Keratinocyte (primary cell): ENCODE measurements at regions not wholly inside any gene's neighbourhood (a gene's known extent, or its start where the extent isn't known, plus 50 kb on each side); places are given as distances from the start of the nearest gene placed in this dataset.

Experiments used
- DNase-seq: peaks from one replicate; pipeline ENCODE4 v3.0.0-alpha.2; 2011; ENCODE audit warnings: low read depth, missing footprints, low spot score
- FAIRE-seq: peaks from 2 replicates; lab custom pipeline; 2011; peaks lifted over from hg19 to GRCh38; lab: Jason Lieb, UNC
- H2AFZ ChIP-seq: 2 replicates; pipeline ENCODE4 v1.6.0; 2012; ENCODE audit warnings: low read length, control low read depth, inconsistent platforms; ENCODE audit not compliant: control insufficient read depth
- H3K27ac ChIP-seq: 2 replicates; pipeline ENCODE4 v1.5.1; 2011; ENCODE audit warnings: low read length; ENCODE audit not compliant: control insufficient read depth, insufficient read depth
- H3K27me3 ChIP-seq: 3 replicates; pipeline ENCODE4 v1.6.0; 2011; ENCODE audit warnings: low read length; ENCODE audit not compliant: control insufficient read depth, insufficient read depth; ENCODE audit errors: extremely low read depth
- H3K36me3 ChIP-seq, 2 experiments: 2 replicates in 1 of 2; 3 replicates in 1 of 2; pipeline ENCODE4 v1.5.1; 2011; ENCODE audit warnings: low read length in 2 of 2, mild to moderate bottlenecking in 1 of 2; ENCODE audit not compliant: control insufficient read depth in 2 of 2, insufficient read depth in 2 of 2; ENCODE audit errors: extremely low read depth in 1 of 2
- H3K4me1 ChIP-seq: 3 replicates; pipeline ENCODE4 v1.5.1; 2011; ENCODE audit warnings: low read length; ENCODE audit not compliant: control insufficient read depth, insufficient read depth; ENCODE audit errors: extremely low read depth
- H3K4me2 ChIP-seq: 3 replicates; pipeline ENCODE4 v1.6.0; 2011; ENCODE audit warnings: low read depth, low read length; ENCODE audit not compliant: control insufficient read depth, insufficient read depth; ENCODE audit errors: extremely low read depth
- H3K4me3 ChIP-seq, 3 experiments: fragments of 200-600 bp in 1 of 3; sonication (generic) in 1 of 3; 2 replicates in 2 of 3; 3 replicates in 1 of 3; pipeline ENCODE4 v1.5.1; 2011 to 2016; ENCODE audit warnings: low read length in 3 of 3, mild to moderate bottlenecking in 3 of 3, control low read depth in 2 of 3, inconsistent platforms in 1 of 3, low read depth in 1 of 3, mixed read lengths in 1 of 3, mixed run types in 1 of 3, moderate library complexity in 1 of 3; ENCODE audit not compliant: control insufficient read depth in 2 of 3, insufficient read depth in 2 of 3; ENCODE audit errors: extremely low read depth in 1 of 3
- H3K79me2 ChIP-seq: 2 replicates; pipeline ENCODE4 v1.6.0; 2012; ENCODE audit warnings: low read length; ENCODE audit not compliant: control insufficient read depth, insufficient read depth
- H3K9ac ChIP-seq: 3 replicates; pipeline ENCODE4 v1.6.0; 2011; ENCODE audit warnings: low read length; ENCODE audit not compliant: control insufficient read depth, insufficient read depth; ENCODE audit errors: extremely low read depth
- H3K9me1 ChIP-seq: 3 replicates; pipeline ENCODE4 v1.6.0; 2011; ENCODE audit warnings: low read length; ENCODE audit not compliant: control insufficient read depth, insufficient read depth; ENCODE audit errors: extremely low read depth
- H3K9me3 ChIP-seq: 2 replicates; pipeline ENCODE4 v1.5.1; 2012; ENCODE audit warnings: low read depth, low read length; ENCODE audit not compliant: control insufficient read depth
- H4K20me1 ChIP-seq: 3 replicates; pipeline ENCODE4 v1.6.0; 2011; ENCODE audit warnings: low read length; ENCODE audit not compliant: control insufficient read depth, insufficient read depth; ENCODE audit errors: extremely low read depth
- CTCF ChIP-seq, 3 experiments: IDR thresholded peaks in 1 of 3; conservative IDR thresholded peaks in 1 of 3; optimal IDR thresholded peaks in 1 of 3; 2 replicates in 2 of 3; 3 replicates in 1 of 3; pipeline versions ENCODE3 to v1.5.1; 2011; ENCODE audit warnings: low read length in 3 of 3, mild to moderate bottlenecking in 3 of 3, moderate library complexity in 2 of 3, control low read depth in 1 of 3, inconsistent platforms in 1 of 3; ENCODE audit not compliant: insufficient read depth in 2 of 3; ENCODE audit errors: extremely low read depth in 1 of 3
- EZH2 ChIP-seq: IDR thresholded peaks from one replicate; pipeline ENCODE4 v1.6.1; 2012; ENCODE audit warnings: inconsistent platforms, mild to moderate bottlenecking, low read length, moderate library complexity
- dilution Hi-C: fragments of 300-500 bp; cut with MboI; formaldehyde crosslinking; loops from one replicate; pipeline ENCODE4 v1.7.0; 2020; ENCODE audit warnings: low sequenced_read_pairs; ENCODE audit not compliant: extremely low pct_ligation_motif_present

GRCh38 chr11:95595973-95596489, 193.6 kb downstream of the FAM76B start:
- Histone ChIP-seq H3K4me3 (peak overlapping the region in 1 of 3 experiments; percentile 24), H3K9me3 (no peaks in the 10 kb centered on the region), H2AFZ (peak overlapping the region; percentile 83), H3K9me1 (no peaks in the 10 kb centered on the region), H3K27ac (peak overlapping the region; percentile 33), H3K4me1 (peaks cover 12% of the 10 kb centered on the region), H3K4me2 (peak overlapping the region; percentile 44), H3K79me2 (no peaks in the 10 kb centered on the region), H3K36me3 (no peaks in the 10 kb centered on the region), H3K9ac (no peak overlapping the region), H4K20me1 (no peaks in the 10 kb centered on the region), H3K27me3 (no peaks in the 10 kb centered on the region)
- peak; percentile 43 for FAIRE-seq
- dilution Hi-C loops = no loop called here
- no peak for DNase-seq
- TF ChIP-seq CTCF (optimal IDR thresholded peaks at IDR 0.05 in 1 of 3, IDR thresholded peaks at IDR 0.05 in 1 of 3, conservative IDR thresholded peaks at IDR 0.05 in 1 of 3; ENCODE audit: extremely low read depth in 1 of 3, insufficient read depth in 2 of 3, low read length in 3 of 3) = no peak
- no peak for TF ChIP-seq EZH2

GRCh38 chr11:95595541-95595940, 194.0 kb downstream of the FAM76B start:
- H3K27ac ChIP-seq = peak overlapping the region; percentile 33
- H3K9me1 ChIP-seq = no peaks in the 10 kb centered on the region
- no peaks in the 10 kb centered on the region for H3K9me3 ChIP-seq
- no peaks in the 10 kb centered on the region for H4K20me1 ChIP-seq
- H3K27me3 ChIP-seq = no peaks in the 10 kb centered on the region
- peak overlapping the region; percentile 44 for H3K4me2 ChIP-seq
- no peaks in the 10 kb centered on the region for H3K36me3 ChIP-seq
- no peaks in the 10 kb centered on the region for H3K79me2 ChIP-seq
- DNase-seq (no peak), FAIRE-seq (peak; percentile 41)
- no peak overlapping the region for H3K9ac ChIP-seq
- TF ChIP-seq CTCF (optimal IDR thresholded peaks at IDR 0.05 in 1 of 3, IDR thresholded peaks at IDR 0.05 in 1 of 3, conservative IDR thresholded peaks at IDR 0.05 in 1 of 3; ENCODE audit: extremely low read depth in 1 of 3, insufficient read depth in 2 of 3, low read length in 3 of 3) = no peak
- no peak for TF ChIP-seq EZH2
- H2AFZ ChIP-seq = peak overlapping the region; percentile 83
- H3K4me3 ChIP-seq = peak overlapping the region in 1 of 3 experiments; percentile 24
- dilution Hi-C loops = no loop called here
- H3K4me1 ChIP-seq = peaks cover 12% of the 10 kb centered on the region
